ENCODE measurements at regions not wholly inside any gene's neighbourhood (a gene's known extent, or its start where the extent isn't known, plus 50 kb on each side); places are given as distances from the start of the nearest gene placed in this dataset.
"Not testable (repeated sequence)": the region's sequence is repeated elsewhere in the genome, so short reads cannot be mapped to it uniquely, and the experiment has no call there.

DNA sequence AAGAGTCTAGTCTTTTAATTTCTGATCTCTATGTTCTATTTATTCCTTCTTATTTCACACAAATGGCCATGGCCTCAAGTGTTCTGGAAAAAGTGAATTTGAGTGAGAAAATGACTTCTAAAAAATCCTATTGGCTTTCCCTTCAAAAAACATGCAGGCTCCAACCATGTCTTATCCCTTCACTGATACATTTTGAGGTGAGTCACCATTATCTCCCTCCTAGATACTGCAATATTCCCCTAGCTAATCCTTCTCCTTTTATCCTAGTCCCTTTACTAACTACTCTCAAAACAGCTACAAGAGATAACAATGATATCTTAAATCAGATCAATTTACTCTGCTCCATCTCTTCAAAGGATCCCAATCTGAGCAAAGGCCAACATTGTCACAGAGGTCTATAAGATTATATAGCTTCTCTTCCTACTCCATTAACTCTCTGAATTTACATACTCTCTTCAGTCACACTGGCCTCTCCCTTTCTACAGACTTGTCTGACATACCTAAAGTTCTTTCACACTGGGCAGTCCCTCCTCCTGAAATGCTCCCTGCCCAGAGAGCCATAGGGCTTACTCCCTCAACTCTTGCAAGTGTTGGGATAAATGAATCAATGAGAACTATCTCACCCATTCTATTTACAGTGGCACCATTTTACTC lies 129.2 kb downstream of the TENT5A start:
- DNase-seq = no peak

DNA sequence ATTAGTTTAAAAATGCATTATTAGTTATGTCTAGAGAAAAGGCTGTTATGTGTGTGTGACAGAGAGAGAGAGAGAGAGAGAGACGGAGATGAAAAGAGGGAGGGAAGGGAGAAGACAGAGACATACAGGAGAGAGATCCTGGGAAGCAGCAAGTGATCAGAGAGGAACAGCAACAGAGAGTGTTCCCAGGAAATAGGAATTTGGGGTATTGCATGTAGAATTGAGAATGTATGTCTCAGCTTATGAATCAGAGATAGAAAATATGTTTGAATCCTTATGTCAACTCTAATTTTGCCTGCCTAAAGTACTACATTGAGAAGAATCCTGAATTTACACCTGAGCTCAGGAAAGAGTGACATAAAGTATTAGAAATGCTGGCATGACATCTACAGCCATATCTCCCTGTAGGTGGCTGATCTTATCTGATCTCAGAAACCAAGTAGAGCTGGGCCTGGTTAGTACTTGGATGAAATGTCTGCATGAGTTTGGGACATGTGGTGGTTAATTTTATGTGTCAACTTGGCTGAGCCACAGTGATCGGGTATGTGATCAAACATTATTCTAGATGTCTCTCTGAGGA lies 130.6 kb downstream of the TENT5A start:
- peak; percentile 45 for DNase-seq

DNA sequence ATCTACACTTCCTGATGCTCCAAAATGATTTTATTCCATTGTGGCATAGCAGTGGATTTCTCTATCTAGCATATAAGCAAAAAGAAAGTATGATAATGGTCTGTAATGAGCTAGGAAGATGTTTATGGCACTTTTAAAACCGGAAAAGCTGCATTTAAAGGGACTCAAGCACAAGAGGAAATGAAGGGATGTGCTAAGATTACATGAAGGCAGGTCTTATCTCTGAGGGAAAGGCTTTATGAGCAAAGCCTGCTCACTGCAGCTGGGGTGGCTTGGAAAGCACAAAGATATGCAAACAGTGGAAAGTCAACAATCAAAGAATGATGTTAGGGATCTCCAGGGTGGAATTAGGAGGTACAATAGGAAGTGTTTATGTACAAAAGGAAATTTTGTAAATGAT lies 138.2 kb downstream of the TENT5A start:
- peak; percentile 49 for DNase-seq

DNA sequence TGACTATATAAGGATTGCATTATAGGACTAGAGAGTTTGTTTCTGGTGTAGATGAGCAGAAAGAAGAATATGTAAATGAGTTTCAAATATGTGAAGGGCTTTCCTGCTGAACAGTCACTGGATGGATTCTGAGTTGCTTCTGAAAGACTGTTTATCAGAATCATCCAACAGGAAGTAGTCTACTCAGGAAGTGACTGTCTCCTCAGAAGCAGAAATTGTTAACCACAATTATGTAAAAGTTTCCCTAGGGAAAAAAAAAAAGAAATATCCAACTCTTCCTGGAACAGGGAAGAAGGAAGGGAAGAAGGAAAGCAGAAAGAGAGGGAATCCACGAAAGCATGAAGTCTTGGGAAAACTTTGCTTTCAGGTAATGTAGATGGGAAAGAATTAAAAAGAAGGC lies 138.9 kb downstream of the TENT5A start:
- peak; percentile 89 for DNase-seq

DNA sequence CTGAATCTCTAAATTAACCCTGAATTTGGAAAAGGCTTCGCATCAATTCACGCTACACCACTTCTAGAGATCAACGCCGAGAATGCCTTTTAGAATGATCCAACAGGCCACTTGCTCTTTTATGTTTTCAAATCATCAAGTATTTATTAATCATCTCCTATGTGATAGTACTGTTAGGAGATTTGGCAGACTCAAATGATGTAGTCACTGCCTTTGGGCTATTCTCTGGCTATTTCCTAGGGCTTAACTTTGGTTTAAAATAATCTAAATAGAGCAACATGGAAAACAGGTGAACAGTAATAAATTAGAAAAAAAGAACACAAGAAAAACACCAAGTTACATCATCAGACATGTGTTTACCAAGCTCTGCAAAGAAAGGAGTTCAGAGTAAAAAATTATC lies 140.3 kb downstream of the TENT5A start:
- DNase-seq = no peak

DNA sequence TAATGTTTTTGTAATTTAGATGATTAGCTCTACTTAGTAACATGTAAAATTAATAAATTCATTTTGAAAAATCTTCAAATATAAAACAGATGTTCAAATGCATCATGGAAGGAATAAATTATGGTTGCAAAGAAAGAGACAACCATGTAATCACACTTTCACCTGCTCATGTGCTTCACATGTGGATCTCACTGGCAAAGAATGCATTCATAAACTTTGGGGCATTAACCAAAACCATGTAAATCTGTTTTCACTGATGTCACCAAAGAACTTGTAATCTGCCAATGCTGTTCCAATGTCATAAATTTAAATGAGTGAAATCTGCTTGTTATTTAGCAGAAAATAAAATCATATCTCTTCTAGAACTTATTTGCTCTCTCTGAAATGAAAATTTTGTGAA lies 142.7 kb downstream of the TENT5A start:
- no peak for DNase-seq

DNA sequence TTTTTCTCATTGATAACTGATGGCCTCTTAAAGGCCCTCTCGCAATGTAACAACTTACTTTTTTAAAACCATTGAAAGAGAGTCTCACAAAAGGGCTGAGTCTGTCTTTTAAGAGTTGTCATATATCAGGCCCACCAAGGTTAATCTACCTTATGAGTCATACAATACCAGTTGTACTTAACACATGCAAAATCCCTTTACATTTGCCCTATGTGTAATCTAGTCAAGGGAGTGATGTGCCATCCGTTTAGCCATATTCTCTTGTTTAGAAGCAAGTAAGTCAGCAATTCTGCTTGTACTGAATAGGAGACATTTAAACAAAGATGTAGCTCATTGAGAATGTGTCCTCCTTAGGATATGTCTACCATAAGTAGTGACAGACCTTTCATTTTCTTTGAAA lies 143.7 kb downstream of the TENT5A start:
- peak; percentile 50 for DNase-seq

DNA sequence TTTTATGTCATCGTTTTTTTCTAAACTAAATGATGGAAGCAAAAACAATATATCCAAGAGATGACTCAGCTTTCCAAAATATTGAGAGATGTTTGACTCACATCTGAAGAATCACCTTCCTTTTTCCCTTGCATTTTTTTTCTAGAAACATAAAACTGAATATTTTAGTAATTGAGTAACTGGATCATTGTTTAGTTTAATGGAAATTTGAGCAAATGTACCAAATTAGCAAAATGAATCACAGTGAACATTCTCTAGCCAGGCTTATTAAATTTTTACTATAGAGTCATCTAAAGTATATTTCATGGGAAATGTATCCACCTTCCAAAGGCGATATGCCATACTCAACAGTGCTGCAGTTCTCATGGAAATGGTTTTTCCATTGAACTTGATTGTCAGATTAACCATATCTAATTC lies 145.5 kb downstream of the TENT5A start:
- peak; percentile 93 for DNase-seq

DNA sequence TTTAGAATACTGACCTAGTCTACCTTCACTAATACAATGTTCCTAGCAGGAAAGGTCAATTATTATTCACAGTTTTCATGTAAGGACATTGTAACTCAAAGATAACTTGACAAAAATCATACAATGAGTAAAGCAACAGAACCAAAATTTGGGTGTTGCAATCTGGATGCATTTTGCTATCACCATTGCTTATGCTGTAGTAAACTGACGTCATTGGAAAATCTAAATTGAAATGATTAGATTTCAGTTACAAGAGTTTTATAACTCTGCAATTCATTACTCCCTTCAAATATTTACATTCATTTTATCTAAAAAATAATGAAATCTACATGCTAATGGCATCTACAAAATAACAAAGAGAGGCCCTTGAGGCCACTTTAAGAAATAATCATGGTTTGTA lies 147.0 kb downstream of the TENT5A start:
- DNase-seq = no peak

DNA sequence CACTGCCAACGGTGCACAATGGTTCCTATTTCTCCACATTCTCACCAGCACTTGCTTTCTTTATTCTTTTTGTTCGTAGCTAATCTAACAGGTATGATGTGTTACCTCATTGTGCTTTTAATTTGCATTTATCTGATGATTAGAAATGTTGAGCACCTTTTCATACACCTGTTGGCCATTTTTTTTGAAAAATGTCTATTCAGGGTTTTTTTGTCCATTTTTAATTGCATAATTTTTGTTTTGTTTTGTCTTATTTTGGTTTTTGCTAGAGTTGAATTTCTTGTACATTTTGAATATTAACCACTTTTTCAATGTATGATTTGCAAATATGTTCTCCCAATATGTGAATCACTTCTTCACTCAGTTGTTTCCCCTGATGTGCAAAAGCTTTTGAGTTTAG lies 150.6 kb downstream of the TENT5A start:
- DNase-seq = no peak

DNA sequence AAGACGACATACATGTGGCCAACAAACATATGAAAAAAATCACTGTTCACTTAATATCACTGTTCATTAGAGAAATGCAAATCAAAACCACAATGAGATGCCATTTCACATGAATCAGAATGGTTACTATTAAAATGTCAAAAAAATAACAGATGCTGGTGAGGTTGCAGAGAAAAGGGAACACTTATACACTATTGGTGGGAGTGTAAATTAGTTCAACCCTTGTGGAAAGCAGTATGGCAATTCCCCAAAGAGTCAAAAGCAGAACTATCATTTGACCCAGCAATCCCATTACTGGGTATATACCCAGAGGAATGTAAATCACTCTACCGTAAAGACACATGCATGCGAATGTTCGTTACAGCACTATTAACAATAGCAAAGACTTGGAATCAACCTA lies 152.0 kb downstream of the TENT5A start:
- DNase-seq = not testable (repeated sequence)

DNA sequence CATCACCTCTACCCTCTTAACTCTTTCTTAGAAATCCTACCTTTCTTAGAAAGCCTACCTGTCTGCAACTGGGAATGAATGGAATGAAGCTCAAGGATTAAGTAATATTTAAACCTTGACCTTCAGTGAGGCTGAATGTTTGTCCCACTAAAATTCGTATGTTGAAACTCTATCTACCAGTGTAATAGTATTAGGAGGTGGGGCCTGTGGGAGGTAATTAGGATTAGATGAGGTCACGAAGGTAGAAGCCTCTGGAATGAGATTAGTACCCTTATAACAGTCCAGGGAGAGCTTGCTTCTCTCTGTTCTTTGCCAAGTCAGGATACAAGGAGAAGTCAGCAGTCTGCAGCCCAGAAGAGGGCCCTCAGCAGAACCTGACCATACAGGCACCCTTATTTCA lies 158.0 kb downstream of the TENT5A start:
- DNase-seq = no peak

DNA sequence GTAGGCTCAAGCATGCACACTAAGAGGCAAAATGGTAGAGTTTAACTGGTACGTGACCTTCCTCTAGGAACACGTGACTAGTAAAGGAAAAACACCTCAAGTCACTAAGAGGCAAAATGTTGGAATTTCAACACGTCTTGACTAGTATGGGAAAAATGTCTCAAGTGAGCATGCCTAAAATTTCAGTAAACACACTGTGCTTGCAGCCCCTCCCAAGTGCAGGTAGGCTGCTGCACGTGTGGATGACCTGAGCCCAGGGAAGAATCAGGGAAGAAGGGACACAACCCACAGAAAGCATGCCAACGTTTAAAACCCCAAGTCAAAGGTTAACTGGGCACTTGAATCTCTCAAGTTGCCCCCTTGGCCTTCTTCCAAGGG lies 162.2 kb downstream of the TENT5A start:
- no peak for DNase-seq

DNA sequence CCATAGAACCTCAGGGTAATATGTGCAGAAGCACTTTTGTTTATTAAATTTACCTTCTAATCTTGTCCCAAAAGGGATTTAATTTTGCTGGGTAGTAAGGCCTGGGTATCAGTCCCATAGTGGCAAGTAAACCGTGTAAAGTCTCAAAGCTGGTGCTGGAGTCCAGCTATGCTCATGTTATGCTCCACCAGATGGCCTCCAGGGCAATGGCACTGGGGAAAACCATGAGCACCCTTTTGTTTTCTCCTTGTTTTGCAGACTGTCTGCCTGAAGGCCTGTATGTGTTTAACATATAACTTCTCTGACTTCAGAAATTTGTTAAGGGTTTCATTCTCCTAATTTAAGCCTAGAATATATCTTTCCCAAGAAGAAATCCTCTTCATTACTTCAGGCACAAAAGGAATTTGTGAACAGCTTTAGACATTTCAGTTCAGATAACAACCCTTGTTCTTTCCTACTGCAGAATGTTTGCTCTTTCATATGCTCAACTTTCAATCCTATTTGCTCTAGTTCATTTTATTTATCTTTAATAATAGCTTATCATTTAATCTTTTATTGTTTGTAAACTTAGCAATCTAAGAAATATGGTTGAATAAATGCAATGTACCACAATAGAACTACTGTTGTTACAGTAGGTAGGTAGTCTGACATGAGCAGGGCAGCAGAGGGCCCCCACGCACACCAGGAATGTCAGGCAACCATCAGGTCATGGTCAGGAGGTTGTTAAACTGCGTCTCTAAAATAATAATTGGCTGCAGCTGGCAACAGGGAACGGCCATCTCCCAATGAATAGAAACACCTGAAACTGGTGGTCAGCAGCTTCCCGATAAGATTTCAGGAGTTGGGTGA lies 162.8 kb downstream of the TENT5A start:
- DNase-seq = no peak

DNA sequence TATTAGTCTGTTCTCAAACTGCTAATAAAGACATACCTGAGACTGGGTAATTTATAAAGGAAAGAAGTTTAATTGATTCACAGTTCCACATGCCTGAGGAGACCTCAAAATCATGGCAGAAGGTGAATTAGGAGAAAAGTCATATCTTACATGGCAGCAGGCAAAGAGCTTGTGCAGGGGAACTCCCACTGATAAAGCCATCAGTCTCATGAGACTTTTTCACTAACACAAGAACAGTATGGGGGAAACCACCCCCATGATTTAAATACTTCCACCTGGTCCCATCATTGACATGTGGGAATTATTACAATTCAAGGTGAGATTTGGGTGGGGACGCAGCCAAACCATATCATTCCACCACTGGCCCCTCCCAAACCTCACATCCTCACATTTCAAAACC lies 166.8 kb downstream of the TENT5A start:
- DNase-seq = not testable (repeated sequence)

DNA sequence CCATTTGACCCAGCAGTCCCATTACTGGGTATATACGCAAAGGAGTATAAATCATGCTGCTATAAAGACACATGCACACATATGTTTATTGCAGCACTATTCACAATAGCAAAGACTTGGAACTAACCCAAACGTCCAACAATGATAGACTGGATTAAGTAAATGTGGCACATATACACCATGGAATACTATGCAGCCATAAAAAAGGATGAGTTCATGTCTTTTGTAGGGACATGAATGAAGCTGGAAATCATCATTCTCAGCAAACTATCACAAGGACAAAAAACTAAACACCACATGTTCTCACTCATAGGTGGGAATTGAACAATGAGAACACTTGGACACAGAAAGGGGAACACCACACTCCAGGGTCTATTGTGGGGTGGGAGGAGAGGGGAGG lies 168.3 kb downstream of the TENT5A start:
- DNase-seq = not testable (repeated sequence)

DNA sequence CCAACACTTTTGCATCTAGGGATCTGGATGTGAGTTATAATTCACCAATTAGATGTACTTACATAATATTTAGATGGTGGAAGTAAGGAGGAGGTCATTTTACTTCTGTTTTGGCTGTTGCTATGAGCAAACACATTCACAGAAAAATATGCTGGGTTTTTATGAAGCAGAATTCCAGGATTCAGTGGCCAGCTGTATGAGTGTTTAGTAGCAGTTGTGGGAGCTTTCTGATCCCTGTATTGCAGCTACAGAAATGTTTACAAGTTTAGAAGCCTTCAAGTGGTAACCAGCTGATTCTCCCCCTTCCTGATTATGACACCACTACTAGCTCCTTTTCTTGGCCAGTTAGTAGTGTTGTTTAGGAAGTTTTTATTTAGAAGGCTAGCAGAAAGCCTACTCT lies 177.0 kb downstream of the TENT5A start:
- no peak for DNase-seq

DNA sequence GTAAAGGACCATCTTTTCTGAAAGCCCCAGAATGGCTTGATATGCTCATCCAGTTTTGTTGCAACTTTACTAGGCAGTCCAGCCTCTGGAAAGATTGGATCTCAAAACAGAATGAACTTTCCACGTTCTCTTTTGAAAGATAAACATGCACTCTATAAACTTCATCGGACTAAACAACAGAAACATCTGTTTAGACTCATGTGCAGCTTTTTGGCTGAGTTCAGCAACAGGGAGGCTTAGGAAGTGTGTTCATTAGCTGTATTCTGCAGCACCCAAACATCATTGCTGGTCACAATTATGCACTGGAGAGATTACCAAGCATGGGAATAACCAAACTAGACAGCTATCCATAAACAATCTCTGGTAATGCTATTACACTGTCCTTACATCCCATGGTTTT lies 180.5 kb downstream of the TENT5A start:
- DNase-seq = no peak

DNA sequence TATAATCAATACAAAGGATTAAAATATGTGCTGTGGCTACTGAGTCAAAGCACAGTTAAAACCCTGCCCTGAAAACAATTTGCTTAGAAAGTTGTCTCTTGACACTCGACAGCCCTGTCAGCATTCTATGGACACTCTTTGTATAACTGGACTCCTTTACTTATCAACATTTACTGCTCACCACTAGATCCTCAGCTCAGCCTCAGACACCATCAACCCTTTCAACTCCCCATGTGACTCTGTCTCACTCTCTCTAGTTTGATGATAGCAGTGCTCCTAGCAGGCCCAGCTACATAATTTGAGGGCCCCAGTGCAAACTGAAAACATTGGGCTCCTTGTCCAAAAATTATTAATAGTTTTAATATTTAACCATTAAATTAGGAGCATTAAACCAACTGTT lies 181.8 kb downstream of the TENT5A start:
- no peak for DNase-seq

DNA sequence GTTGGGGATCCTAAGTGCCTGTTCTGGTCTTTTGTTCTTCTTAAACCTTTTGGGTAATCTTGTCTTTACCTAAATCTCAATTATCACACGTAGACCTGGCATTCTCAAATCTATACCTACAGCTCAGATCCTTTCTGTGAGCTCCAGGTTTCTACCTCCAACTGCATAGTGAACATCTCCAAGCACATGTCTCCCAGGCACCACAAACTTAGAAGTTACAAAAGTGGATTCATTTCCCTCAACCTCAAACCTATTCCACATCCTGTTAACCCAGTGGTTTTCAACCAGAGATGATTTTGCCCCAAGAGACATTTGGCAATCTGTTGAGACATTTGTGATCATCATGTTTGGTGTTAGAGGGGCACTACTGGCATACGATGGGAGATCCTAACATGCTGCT lies 183.5 kb downstream of the TENT5A start:
- DNase-seq = no peak

DNA sequence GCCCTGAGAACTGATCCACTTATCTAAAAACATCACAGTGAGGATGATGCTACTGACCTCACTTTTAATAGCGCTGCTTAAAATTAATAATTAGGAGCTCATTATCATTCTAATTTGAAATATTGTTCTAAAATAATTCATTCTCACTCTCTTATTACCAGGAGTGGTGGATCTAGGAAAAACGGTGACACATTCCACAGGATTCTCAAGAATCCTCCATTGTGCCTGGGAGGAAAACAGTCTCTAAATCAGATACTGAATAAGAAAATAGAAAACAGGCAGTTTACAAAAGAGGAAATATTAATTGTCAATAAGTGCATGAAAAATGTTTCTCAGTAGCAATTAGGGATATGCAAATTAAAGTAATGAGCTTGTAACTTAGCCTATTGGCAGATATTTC lies 187.4 kb downstream of the TENT5A start:
- no peak for DNase-seq

DNA sequence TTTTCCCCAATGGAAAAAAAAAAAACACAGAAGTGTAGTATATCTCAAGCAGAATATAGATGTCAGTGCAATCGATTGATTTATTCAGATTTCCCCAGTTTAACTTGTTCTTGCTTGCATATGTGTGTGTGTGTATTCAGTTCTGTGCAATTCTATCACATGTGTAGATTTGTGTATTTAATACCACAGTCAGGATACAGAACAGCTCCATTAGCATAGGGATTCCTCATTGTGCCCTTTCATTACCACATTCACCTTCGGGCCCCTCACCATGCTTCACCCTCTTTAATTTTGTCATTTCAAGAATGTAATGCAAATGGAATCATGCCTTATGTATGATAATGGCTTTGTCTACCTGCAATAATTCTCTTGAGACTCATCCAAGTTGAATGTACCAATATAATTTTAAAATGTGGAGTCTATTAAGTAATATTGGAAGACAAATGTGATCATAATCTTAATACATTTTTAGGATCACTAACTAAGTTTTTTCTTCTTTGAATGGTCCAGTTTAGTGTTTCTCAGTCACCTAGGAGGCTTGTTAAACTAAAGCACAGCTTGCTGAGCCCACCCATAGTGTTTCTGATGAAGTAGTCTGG lies 187.9 kb downstream of the TENT5A start:
- DNase-seq = no peak

DNA sequence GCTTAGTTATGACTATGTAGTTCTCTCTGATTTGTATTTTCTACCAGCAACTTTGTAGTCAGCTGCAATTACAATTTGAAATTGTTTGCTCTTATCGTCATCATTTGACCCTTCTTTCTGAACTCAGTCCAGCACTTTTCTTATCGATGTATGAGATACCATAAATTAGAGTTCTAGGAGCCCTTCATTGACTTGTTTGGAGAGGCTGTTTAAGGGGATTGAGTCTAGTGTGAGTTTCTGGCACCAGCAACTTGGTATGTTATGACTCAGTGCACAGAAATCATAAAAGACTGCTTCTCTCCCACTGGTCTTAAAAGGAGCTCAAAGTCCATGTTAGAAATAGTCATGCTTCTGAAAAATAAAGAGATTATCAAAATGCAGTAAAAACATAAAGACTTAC lies 190.3 kb downstream of the TENT5A start:
- peak; percentile 80 for DNase-seq

DNA sequence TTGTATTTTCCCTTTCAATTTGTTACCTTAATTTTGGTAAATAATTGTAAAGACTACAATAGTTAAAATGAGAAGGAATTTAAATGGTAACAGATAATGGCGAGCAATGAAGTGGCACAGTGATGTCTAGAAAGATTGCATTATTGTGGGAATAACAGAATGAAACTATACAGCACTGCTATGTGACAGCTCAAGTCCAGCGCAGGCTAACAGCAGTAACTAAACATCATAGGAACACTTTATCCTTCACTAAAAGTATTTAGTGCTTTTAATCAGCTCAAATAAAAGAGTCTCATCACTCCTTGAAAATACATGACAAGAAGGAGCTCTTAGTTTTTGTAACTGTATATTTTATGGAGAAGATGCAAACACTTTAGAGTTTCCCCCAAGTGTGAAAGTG lies 190.8 kb downstream of the TENT5A start:
- no peak for DNase-seq

Measured in HCEC 1CT (cell line).